22Rv1 (cell line): ENCODE measurements at regions not wholly inside any gene's neighbourhood (a gene's known extent, or its start where the extent isn't known, plus 50 kb on each side); places are given as distances from the start of the nearest gene placed in this dataset.

ENCODE experiments used
- ZFX ChIP-seq: fragments of 450-650 bp; IDR thresholded peaks from 2 replicates; pipeline ENCODE4 v1.6.1; 2017; ENCODE audit warnings: antibody characterized with exemption, borderline replicate concordance
- TF ChIP-seq, protein P1 (sequence below): fragments of 450-650 bp; IDR thresholded peaks from 2 replicates; pipeline ENCODE4 v1.5.1; 2017; ENCODE audit warnings: mild to moderate bottlenecking

DNA sequence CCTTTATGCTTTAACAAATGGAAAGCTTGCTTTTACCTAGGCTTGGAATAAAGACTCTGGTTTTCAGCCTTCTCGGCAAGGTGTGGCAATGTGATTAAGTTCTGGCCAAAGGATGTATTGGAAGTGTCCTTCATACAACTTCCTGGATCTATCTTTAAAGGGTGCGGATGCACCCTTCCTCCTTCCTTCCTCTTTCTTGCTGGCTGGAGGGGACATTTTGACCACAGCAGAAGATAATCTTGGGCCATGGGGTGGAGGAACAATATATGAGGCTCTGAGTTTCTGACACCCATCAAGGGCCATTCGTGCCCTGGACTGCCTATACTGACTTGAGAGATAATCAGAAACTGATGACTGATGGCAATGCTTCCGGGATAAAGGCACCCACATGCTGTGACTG is 145.7 kb downstream of the ACER2 start:
- TF ChIP-seq, protein P1, sequence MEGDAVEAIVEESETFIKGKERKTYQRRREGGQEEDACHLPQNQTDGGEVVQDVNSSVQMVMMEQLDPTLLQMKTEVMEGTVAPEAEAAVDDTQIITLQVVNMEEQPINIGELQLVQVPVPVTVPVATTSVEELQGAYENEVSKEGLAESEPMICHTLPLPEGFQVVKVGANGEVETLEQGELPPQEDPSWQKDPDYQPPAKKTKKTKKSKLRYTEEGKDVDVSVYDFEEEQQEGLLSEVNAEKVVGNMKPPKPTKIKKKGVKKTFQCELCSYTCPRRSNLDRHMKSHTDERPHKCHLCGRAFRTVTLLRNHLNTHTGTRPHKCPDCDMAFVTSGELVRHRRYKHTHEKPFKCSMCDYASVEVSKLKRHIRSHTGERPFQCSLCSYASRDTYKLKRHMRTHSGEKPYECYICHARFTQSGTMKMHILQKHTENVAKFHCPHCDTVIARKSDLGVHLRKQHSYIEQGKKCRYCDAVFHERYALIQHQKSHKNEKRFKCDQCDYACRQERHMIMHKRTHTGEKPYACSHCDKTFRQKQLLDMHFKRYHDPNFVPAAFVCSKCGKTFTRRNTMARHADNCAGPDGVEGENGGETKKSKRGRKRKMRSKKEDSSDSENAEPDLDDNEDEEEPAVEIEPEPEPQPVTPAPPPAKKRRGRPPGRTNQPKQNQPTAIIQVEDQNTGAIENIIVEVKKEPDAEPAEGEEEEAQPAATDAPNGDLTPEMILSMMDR, result no peak
- TF ChIP-seq ZFX, result no peak
